ENCODE measurements at regions not wholly inside any gene's neighbourhood (a gene's known extent, or its start where the extent isn't known, plus 50 kb on each side); places are given as distances from the start of the nearest gene placed in this dataset.

GRCh38 chr16:55003916-55004315 lies 73.3 kb downstream of the IRX5 start:
- TF ChIP-seq GATA2 (IDR thresholded peaks at IDR 0.05; ENCODE audit: low read depth, low read length) (no peak), GATA3 (IDR thresholded peaks at IDR 0.05; ENCODE audit: low read depth, low read length) (no peak)

Measured in SH-SY5Y (cell line).